ENCODE measurements at regions not wholly inside any gene's neighbourhood (a gene's known extent, or its start where the extent isn't known, plus 50 kb on each side); places are given as distances from the start of the nearest gene placed in this dataset.

DNA sequence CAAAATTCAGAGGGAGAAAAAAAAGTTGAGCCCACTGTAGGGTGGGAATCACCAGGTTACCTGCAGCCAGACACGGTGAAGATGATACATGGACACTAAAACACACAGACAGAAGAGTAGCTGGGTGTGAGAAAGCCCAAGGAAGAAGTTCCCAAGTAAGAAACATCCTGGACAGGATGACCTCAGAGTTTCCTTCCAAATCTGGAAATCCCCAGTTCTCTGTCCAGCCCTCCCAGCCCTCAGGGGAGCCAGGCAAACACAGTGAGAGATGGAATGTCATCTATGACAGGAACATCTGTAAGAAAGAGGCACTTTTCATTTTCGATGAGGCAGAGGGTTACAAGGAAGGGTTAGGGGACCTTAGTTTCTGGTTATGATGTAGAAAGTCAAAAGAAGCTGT lies 125.1 kb upstream of the LYZL1 start:
- no peak for DNase-seq (ENCODE audit: low read depth)

DNA sequence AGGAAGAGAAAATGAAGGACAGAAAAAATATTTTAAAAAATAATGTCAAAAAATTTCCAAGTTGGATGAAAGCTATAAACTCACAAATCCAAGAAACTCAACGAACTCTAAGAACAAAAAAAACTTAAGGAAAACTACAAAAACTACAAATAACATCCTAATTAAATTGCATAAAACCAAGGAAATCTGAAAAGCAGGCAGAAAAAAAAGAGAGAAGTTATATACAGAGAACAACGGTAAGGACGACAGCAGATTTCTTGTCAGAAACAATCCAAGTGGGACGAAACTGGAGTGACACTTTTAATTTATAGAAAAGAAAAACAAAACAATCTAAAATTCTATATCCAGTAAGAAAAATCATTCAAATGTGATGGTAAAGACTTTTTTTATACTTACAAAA lies 122.2 kb upstream of the LYZL1 start:
- no peak for DNase-seq (ENCODE audit: low read depth)

DNA sequence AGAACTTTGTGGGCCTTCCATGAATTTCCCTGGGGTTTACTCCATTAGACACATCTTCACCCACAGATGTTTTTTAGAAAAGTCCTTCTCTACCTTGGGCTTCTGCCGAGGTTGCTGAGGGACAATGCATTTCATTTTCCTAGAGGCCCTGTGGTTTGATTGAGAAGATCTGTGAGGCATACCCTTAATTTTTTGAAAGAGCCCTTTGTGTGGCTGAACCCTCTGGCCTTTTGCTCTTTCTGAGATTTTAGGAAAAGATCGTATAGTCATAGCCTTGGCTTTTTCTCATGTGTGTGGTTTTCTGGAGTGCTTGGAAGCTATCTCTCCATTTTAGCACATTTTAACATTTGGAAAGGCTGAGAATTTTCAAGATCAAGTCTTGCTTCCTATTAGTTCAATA lies 119.8 kb upstream of the LYZL1 start:
- DNase-seq (ENCODE audit: low read depth) = no peak

DNA sequence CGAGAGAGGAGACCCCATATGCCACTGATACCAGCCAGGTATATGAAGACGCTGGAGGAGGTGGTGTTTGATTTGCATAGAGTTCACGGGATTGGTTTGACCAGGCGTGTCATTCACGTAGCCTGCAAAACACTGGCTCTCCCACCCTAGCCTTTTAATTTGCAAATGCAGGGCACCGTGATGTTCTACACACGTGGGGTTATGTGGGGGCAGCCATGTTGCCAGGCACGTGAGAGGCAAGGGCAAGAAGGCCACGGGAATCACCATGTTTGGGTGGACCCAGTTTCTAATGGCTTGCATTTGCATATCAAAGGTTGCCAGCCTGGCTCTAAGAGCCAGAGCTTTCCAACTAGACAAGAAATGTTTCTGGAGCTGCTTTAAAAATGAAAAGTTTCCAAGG lies 117.2 kb upstream of the LYZL1 start:
- no peak for DNase-seq (ENCODE audit: low read depth)

DNA sequence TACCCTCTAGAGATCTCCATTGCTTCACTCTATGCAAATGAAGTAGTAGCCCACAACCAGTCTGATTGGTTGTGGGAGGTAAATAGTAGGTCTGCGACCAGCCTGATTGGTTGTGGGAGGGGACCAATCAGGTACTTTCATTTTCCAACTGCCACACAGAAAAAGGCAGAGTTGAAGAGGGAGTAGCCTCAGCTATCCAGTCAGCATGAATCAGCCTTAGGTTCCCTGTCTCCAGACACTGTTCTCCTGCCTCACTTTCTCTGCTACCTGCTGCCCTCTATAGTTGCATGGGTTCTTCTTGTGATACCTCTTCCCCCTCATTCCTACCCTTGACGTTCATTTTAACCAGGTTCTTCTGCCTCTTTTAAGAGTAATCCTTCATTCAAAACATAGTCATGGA lies 114.5 kb upstream of the LYZL1 start:
- DNase-seq (ENCODE audit: low read depth) = no peak

DNA sequence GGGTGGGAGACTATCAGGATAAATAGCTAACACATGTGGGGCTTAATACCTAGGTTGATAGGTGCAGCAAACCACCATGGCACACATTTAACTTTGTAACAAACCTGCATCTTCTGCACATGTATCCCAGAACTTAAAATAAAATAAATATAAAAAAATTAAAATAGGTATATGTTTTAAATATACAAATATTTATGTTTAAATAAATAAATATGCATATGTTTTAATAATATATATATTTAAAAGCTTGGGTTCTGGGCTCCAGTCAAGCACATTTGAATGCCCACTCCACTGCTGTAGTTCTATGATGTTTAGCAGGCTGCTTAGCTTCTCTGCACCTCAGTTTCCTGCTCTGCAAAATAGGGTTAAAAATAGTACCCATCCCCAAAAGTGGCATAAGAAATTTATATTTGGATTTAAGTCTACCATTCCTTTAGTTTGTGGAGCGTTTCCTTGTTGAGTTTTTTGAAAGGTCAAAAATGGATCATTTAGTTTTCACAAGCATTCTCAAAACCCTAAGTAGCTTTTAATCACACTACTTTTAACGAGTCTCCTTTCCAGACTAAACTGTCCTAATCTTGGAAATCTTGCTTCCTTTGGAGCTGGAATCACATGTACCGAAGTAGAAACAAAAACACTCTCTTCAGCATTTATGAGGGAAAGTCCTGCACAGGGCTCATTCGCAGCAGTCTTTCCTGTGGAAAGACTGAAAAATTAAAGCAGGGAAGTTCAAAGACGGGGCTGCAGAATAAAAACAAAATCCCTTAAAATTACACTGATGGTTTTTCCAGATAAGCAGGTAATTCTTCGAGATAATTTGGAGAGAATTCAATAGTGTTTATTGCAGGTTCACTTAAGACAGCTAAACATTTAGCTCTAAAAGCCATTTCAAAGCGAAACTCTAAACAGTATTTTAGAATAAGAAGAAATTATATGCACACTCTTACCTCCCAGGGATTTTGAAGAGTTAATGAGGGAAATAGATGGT lies 111.7 kb upstream of the LYZL1 start:
- no peak for DNase-seq (ENCODE audit: low read depth)

DNA sequence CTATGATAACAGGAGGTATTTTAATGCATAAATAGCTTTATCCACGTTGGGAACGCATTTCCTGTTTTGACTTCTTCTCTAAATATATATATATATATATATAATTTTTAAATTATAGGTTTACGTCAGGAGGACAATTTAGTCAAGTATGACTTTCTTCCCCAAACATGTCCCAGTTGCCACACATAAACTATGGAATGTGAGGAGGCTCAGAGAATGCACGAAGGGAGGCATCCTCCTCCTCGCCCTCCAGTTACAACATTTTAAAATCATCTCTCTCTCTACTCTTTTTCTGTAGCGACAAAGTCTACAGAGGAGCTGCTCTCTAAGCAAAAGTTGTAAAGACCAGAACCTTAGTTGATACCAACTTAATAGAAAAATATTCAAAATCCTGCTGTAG lies 106.9 kb upstream of the LYZL1 start:
- no peak for DNase-seq (ENCODE audit: low read depth)

DNA sequence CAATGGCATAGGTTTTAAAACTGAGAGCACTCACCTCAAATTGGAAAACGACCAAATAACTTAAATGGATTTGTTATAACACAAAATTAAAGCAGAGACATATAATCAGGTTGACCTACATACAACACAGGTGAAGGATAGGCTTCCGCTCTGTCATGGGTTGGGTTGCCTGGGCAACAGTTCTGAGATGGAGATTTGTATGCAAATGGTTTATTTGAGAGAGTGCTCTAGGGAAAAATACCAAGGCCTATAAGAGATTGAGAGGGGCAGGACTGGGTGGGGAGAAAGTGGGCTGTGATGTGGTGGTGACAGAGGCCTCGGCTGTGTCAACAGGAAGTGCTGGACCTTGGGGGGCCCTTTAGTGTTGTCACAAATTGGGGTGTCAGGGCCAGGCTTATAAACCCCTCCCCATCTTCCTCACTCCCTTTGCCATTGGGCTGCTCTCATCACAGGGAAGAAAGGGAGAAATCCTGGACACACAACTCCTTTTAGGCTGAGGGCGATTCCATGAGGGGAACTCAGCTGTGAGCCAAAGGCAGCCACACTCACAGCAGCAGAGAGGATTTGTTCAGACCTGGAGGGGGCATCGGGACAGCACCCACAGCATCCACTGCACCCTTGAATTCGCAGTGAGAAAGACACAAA lies 105.4 kb upstream of the LYZL1 start:
- no peak for DNase-seq (ENCODE audit: low read depth)

DNA sequence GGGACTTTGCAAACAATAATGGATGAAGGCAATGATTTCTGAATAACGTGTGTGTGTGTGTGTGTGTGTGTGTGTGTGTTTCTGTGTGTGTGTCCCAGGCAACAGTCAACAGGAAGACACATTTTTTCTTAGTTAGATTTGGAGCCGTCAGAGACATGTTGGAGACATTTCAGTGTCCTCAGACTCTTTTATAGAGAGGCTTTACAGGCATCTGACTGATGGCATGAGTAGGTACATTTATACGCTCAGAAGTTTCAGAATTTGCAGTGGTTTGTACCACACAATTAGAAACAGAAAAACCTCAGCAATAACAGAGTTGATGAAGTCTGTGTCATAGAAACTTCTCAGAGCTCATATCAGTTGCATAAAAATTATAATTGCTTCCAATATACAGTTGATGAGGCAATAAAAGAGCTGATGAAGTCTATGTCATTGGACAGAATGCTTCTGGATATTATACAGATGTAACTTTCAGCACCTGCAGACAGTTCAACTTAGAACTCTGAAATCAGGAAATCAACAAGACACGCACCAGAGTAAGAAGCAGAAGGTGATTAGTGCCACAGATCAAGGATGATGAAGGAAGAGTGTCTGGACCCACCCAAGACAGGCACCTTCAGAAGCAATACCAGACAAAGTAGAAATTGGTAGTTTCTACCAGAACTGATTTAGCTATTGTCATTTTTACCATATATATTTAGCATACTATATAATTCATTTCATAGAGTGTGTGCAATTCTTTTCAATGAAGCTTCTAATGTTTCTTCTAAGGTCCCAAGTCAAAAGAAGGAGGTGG lies 104.5 kb upstream of the LYZL1 start:
- no peak for DNase-seq (ENCODE audit: low read depth)

DNA sequence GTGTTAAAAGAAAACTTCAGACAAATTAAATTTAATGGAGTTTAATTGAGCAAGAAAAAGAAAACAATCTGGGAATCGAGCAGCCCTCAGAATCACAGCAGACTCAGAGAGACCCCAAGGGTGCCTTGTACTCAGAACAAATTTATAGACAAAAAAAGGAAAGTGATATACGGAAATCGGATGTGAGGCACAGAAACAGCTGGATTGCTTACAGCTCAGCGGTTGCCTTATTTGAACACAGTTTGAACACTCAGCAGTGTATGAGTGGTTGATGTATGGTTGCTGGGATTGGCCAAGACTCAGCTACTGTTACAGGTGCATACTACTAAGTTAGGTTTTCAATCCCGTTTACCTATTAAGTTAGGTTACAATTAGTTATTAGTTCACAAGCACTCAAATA lies 103.8 kb upstream of the LYZL1 start:
- no peak for DNase-seq (ENCODE audit: low read depth)

DNA sequence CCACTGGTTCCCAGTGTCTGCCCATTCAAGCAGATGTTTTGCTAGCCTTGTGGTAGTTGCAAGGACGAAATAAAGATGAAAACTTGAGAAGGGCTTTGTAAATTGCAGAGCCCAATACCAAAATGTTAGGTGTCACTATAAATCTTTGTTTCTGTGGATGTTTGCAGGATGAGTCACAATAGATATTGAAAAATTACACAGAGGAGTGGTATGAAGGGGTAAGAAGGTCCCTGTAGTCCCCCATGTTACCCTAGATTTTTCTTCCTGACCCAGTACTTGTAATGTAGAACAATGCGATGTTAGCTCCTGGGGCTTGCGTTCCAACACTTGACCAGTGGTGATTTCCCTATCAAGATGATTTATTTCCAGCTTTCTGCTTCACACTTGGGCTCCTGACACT lies 102.6 kb upstream of the LYZL1 start:
- no peak for DNase-seq (ENCODE audit: low read depth)

DNA sequence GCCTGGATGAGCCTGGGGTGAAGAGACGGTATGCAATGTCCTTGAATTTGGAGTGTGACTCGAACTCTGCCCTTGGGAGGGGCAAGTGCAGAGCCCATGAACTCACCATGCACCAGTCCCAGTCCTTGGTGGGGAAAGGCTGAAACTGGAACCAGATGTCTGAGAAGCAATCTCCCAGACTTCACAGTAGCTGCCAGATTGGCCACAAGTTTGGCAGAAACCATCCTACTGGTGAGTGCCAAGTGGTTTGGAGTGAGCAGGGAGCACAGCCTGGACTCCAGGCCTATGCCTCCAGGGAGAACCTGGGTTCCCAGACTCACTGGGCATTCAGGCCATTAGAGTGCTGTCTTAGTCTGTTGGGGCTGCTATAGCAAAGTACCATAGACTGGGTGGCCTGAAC lies 99.6 kb upstream of the LYZL1 start:
- no peak for DNase-seq (ENCODE audit: low read depth)

DNA sequence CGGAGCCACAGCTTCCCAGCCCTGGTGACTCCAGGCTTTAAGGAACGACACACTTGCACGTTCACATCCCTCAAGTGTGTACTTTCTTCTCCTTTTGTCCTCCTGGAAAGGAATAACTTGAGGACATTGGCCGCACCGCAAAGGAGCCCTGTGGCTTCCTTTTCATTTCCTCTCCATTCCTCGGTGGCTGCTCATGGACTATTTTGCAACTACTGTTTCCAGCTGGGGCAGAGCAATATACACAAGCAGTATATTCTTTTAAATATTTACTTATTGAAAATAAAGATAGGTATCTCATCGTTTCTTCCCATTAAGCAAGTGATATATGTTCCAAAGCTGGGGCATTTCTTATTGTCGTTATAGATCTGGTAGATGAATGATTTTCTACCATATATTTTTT lies 97.2 kb upstream of the LYZL1 start:
- DNase-seq (ENCODE audit: low read depth) = no peak

DNA sequence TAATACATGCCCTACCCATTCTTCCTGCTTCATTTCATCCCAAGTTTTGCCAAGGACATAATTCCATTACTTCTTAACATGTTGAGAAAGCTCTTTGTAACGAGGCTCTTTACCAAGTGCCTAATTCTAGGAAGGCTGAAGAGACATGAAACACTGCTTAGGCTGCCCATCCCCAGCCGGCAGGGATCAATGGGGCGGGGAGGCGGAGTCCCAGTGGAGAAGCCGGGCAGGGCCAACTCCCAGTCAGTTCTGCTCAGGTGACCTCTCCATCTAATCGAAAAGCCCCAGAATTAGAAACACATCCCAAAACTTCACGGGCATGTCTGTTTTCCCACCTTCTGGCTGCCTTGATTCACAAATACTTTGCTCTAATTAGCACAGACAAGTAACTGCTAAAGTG lies 89.5 kb upstream of the LYZL1 start:
- no peak for DNase-seq (ENCODE audit: low read depth)

DNA sequence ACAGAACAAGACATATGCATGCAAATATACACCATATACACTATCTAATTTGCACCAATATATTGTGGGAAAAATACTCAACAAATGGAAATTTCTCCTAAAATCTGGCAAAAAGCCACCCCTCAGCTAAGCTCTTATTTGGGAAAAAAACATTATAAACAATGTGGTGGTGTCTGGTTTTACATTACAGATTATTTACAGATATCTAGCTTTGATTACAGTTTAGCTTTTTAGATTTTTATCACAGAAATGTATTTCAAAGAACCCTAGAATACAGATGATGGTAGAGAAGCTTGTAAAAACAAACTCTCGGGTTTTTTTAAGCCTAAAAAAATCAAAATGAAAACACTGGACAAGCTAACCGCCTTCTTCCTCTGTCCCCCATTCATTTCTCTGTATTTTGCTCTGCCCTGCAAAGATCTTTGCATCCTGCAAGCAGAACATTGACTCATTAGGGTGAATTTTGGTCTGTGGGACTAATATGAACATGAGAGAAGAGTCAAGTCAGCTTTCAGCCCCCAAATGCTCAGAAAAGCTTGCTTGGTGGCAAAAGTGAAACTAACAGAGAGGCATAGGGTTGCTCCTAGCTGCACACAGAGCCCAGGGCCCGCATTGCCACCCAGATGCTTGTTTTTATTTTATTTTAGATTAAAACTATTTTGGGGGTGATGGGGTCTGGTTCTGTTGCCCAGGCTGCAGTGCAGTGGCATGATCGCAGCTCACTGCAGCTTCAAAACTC lies 88.8 kb upstream of the LYZL1 start:
- DNase-seq (ENCODE audit: low read depth) = no peak

DNA sequence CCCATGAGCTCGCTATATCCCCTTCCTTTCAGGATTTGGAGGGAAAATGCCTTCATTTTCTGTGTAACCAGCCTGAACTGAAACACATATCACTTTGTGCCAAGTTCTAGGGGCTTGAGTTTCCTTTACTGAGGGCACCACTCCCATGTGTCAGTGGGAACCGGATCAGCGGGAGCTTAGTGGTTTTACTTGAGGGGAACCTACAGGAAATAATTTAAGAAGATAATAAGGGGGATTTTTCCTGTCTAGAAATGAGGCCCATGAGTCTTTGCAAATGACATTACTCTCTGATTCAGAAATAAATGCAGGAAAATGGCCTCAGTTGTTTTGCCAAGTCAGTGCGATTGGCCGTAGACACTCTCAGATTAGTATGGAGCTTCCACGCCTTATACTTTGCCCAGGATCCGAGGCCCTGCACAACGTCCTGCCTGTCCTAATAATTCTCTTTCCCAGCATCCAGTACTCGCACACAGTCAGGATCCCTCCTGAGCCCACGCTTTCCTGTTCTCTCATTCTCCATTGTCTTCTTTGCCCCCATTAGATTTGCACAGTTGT lies 86.4 kb upstream of the LYZL1 start:
- no peak for DNase-seq (ENCODE audit: low read depth)

DNA sequence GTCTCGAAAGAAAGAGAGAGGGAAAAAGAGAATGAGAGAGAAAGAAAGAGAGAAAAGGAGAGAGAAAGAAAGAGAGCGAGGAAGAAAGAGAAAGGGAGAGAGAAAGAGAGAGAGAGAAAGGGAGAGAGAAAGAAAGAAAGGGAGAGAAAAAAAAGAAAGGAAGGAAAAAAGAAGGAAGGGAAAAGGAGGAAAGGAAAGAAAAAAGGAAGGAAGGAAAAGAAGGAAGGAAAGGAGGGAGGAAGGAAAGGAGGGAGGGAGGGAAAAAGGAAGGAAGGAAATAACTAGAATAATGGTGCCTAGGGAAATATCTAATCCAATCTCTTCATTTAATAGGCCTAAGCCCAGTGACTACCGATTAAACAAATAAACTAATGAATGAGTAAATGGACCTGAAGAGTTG lies 85.4 kb upstream of the LYZL1 start:
- DNase-seq (ENCODE audit: low read depth) = no peak

DNA sequence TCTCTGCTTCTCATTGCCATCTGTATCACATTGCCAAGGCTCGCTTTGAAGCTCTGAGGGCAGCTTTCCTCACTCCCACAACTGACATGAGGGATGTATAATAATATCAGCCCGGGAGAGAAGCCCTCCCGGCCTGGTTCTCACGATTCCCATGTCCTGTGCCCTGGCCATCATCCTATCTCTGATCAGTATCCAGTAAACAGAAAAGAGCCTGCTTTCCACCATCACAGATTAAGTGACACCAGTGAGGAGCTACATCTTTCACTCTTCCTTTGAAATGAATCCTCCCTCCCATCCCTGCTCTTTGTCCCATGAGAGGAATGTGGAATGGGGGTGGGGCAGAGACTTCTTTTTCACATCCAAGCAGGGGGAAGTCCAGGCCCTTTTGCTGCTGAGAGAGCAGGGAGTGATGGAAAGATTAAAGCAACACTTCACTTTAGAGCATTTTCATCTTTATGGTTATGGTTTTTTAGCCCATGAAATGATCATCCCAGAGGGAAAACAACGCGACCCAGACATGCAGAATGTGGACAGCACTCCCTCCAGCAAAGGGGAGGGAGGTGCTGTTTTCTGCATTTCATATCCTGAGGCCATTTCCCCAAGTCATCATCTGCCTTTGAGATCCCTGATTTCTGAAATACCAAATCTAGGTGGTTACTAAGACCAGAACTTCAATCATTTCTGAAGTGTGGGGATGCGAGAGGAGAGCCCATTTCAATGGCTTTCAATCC lies 84.6 kb upstream of the LYZL1 start:
- DNase-seq (ENCODE audit: low read depth) = no peak

DNA sequence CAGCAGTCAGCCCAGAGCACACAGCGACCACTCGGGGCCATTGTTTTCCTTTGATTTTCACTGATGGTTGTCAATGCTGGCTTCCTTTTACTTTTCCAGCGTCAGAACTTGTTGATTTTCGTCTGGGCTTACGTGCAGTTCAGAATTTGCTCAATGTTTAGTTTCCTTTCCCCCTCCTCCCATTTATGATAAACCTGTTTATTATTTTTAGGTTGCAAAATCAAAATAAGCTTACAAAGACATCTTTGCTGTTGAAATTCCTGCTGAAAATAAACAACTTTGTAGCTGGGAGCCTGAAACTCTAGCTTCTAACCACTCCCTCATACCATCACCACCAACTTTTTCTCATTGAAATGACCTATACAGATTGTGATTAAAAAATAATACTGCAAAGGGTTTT lies 83.1 kb upstream of the LYZL1 start:
- DNase-seq (ENCODE audit: low read depth) = no peak

DNA sequence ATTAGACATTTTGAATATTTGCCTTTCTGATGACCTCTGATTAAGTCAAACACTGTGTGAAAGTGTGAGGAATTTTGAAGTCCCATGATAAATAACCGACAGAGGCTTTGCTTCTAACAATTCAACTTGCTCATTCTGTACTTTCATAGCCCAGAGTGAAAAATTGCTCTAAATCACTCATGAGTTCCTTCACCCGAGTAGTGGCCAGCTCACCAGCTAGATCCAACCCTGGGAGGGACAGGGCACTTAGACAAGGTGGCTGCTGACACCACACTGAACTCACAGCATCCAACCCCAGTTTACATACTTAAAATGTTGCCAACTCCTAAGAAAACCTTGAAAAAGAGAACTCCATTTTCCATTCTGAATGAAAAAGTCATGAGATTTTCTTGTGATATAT lies 80.0 kb upstream of the LYZL1 start:
- no peak for DNase-seq (ENCODE audit: low read depth)

DNA sequence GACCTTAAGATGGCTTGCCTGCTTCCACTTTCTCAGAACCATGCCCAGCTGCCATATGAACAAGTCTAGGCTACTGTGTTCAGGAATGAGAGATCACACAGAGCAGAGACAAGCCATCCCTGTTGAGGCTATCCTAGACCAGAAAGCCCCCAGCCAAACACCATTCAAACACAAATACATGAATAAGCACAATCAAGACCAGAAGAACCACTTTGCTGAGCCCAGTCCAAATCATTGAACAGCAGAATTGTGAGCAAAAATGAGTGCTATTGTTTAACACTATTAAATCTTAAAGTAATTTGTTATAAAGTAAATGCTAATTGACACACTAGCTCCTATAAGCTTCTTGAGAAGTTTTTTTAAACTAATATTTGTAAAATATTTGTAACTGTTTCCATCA lies 79.0 kb upstream of the LYZL1 start:
- no peak for DNase-seq (ENCODE audit: low read depth)

Data from activated T-helper 9 cell treated with anti-CD3 and anti-CD28 coated beads, Interleukin-2, amount 50 U/mL, for 16 hours (primary cell).